ENCODE measurements at regions not wholly inside any gene's neighbourhood (a gene's known extent, or its start where the extent isn't known, plus 50 kb on each side); places are given as distances from the start of the nearest gene placed in this dataset.
"Not testable (repeated sequence)": the region's sequence is repeated elsewhere in the genome, so short reads cannot be mapped to it uniquely, and the experiment has no call there.

DNA sequence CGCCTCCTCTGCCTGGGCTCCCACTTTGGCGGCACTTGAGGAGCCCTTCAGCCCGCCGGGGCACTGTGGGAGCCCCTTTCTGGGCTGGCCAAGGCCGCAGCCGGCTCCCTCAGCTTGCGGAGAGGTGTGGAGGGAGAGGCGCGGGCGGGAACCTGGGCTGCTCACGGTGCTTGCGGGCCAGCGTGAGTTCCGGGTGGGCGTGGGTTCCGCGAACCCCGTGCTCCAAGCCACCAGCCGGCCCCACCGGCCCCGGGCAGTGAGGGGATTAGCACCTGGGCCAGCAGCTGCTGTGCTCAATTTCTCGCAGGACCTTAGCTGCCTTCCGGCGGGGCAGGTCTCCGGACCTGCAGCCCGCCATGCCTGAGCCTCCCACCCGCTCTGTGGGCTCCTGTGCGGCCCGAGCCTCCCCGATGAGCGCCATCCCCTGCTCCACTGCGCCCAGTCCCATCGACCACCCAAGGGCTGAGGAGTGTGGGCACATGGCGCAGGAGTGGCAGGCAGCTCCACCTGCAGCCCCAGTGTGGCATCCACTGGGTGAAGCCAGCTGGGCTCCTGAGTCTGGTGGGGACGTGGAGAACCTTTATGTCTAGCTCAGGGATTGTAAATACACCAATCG is 327.7 kb downstream of the ADAMTS20 start:
- H3K27ac ChIP-seq (ENCODE audit: insufficient read depth, low read depth, low read length, poor library complexity, severe bottlenecking); H3K36me3 ChIP-seq (ENCODE audit: control insufficient read depth, insufficient read depth, low read length); H3K4me1 ChIP-seq (ENCODE audit: control insufficient read depth, insufficient read depth, low read length); H3K9me3 ChIP-seq (ENCODE audit: control insufficient read depth, low read length); H3K27me3 ChIP-seq (ENCODE audit: control insufficient read depth, insufficient read depth, low read length, poor library complexity, severe bottlenecking); H3K4me3 ChIP-seq (ENCODE audit: insufficient read depth, low read depth, low read length): not testable (repeated sequence)
- 94% methylated on average over 35 to 36 of the region's 36 CpGs for WGBS, 2 experiments

DNA sequence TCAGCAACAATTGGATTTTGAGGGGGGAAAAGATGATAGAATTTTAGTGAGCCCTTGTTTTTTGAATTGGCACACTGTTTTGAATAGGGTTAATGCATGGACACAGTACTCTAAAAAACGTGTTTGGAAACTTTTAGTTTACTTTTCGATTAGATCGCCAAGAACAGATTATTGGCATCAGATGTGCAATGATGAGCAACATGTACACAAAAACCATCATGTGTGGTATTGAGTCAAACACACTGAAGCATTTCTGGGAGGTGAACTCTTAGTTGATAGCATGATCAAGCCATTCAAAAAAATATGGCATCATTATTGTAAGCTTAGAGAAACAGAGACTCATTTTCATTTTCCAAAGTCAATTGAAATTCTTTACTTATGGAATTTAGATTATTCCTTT is 329.2 kb downstream of the ADAMTS20 start:
- H3K27me3 ChIP-seq (ENCODE audit: control insufficient read depth, insufficient read depth, low read length, poor library complexity, severe bottlenecking), result no peaks in the 10 kb centered on the region
- no peak overlapping the region for H3K27ac ChIP-seq (ENCODE audit: insufficient read depth, low read depth, low read length, poor library complexity, severe bottlenecking)
- H3K4me3 ChIP-seq (ENCODE audit: insufficient read depth, low read depth, low read length), result no peak overlapping the region
- H3K4me1 ChIP-seq (ENCODE audit: control insufficient read depth, insufficient read depth, low read length), result no peaks in the 10 kb centered on the region
- H3K9me3 ChIP-seq (ENCODE audit: control insufficient read depth, low read length), result no peaks in the 10 kb centered on the region
- H3K36me3 ChIP-seq (ENCODE audit: control insufficient read depth, insufficient read depth, low read length), result no peaks in the 10 kb centered on the region
- 90 to 98% methylated on average over 3 of the region's 3 CpGs for WGBS, 2 experiments

DNA sequence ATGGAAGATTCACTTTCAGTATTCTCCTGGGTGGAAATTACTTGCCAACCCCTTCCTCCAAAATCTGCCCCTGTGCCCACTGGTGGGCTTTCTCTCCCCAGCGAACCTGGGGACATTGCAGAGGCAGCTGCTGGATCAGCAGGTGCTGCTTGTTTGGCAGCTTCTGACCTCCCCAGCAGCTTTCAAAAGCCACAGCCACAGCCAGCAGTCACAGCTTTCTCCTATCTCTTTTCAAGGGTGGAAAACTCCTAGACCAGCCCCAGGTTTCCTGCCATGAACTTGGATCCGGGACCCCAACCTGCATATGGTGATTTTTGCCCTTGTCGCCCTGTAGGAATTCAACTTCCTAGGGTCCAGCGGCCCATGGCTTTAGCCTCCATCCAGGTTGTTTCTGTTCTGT is 330.8 kb downstream of the ADAMTS20 start:
- H3K4me1 ChIP-seq (ENCODE audit: control insufficient read depth, insufficient read depth, low read length), result no peaks in the 10 kb centered on the region
- no peak overlapping the region for H3K4me3 ChIP-seq (ENCODE audit: insufficient read depth, low read depth, low read length)
- no peaks in the 10 kb centered on the region for H3K27me3 ChIP-seq (ENCODE audit: control insufficient read depth, insufficient read depth, low read length, poor library complexity, severe bottlenecking)
- 82 to 84% methylated on average over 4 of the region's 4 CpGs for WGBS, 2 experiments
- no peak overlapping the region for H3K27ac ChIP-seq (ENCODE audit: insufficient read depth, low read depth, low read length, poor library complexity, severe bottlenecking)
- no peaks in the 10 kb centered on the region for H3K9me3 ChIP-seq (ENCODE audit: control insufficient read depth, low read length)
- H3K36me3 ChIP-seq (ENCODE audit: control insufficient read depth, insufficient read depth, low read length), result no peaks in the 10 kb centered on the region

DNA sequence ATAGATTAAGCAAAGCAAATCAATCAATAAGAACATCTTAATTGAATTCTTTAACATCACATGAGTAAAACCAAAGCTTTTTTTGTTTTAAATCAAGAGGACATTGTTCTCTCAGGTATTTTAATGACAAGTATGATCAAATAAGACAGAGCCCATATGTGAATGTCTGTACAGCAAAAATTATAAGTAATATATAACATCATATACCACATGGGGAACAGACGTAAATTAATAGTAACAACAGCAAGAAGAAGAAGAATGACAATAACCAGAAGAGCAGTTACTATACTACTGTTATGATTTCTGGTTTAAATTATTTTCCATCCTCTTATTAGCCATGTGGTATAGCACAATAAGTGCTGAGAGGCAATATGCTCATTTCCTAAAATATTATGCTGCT is 335.5 kb downstream of the ADAMTS20 start:
- no peaks in the 10 kb centered on the region for H3K9me3 ChIP-seq (ENCODE audit: control insufficient read depth, low read length)

DNA sequence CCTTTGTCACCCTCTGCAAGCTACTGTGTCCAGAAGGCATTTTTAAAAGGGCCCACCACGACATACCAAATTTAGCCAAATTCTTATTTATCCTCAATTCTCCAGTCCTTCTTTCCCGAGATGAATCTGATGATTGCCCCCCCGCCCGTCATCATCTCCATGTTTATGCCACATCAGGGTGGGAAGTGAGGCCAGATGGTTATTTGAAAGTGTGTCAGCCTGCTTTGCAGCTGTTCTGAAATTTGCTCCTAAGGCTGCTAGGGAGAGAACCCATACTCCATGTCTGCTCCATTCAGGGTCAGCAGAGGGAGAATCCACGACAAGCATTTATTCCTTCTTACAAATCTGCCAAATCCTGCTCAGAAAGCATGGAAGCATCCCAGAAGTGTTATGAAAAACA is 337.8 kb downstream of the ADAMTS20 start:
- Histone ChIP-seq H3K4me1 (ENCODE audit: control insufficient read depth, insufficient read depth, low read length) (no peaks in the 10 kb centered on the region), H3K27ac (ENCODE audit: insufficient read depth, low read depth, low read length, poor library complexity, severe bottlenecking) (no peak overlapping the region), H3K4me3 (ENCODE audit: insufficient read depth, low read depth, low read length) (no peak overlapping the region), H3K36me3 (ENCODE audit: control insufficient read depth, insufficient read depth, low read length) (no peaks in the 10 kb centered on the region), H3K9me3 (ENCODE audit: control insufficient read depth, low read length) (no peaks in the 10 kb centered on the region), H3K27me3 (ENCODE audit: control insufficient read depth, insufficient read depth, low read length, poor library complexity, severe bottlenecking) (no peaks in the 10 kb centered on the region)
- WGBS, 2 experiments, result 92 to 97% methylated on average over 5 of the region's 5 CpGs

More for the DNA sequence above, 335.5 kb downstream of the ADAMTS20 start:
- H3K27ac ChIP-seq (ENCODE audit: insufficient read depth, low read depth, low read length, poor library complexity, severe bottlenecking), result no peak overlapping the region
- no peak overlapping the region for H3K4me3 ChIP-seq (ENCODE audit: insufficient read depth, low read depth, low read length)
- WGBS, 2 experiments, result no CpG with 5 or more reads among the region's 1 CpG
- no peaks in the 10 kb centered on the region for H3K27me3 ChIP-seq (ENCODE audit: control insufficient read depth, insufficient read depth, low read length, poor library complexity, severe bottlenecking)
- H3K36me3 ChIP-seq (ENCODE audit: control insufficient read depth, insufficient read depth, low read length), result no peaks in the 10 kb centered on the region
- no peaks in the 10 kb centered on the region for H3K4me1 ChIP-seq (ENCODE audit: control insufficient read depth, insufficient read depth, low read length)

DNA sequence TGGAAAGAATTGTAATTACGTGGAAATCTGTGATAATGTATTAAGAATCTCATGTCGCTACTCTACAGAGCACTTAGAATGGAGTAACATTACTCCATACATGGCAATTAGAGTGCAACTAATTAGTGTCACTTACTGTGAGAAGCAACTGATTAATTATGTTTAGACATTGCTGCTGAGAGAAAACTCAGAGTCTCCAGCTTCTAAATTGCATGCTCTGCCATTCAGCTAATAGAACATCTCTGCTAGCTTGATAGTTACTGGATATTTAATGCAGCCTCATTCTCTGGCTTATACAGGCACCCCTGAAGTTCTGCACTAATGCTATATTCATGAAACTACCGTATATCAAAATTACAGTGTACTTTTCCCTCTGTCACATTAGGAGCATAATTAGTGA is 338.4 kb downstream of the ADAMTS20 start:
- 94 to 100% methylated on average over 1 to 2 of the region's 3 CpGs for WGBS, 2 experiments
- no peaks in the 10 kb centered on the region for H3K27me3 ChIP-seq (ENCODE audit: control insufficient read depth, insufficient read depth, low read length, poor library complexity, severe bottlenecking)
- no peaks in the 10 kb centered on the region for H3K9me3 ChIP-seq (ENCODE audit: control insufficient read depth, low read length)
- no peak overlapping the region for H3K27ac ChIP-seq (ENCODE audit: insufficient read depth, low read depth, low read length, poor library complexity, severe bottlenecking)
- no peaks in the 10 kb centered on the region for H3K36me3 ChIP-seq (ENCODE audit: control insufficient read depth, insufficient read depth, low read length)
- H3K4me3 ChIP-seq (ENCODE audit: insufficient read depth, low read depth, low read length), result no peak overlapping the region
- H3K4me1 ChIP-seq (ENCODE audit: control insufficient read depth, insufficient read depth, low read length), result no peaks in the 10 kb centered on the region

DNA sequence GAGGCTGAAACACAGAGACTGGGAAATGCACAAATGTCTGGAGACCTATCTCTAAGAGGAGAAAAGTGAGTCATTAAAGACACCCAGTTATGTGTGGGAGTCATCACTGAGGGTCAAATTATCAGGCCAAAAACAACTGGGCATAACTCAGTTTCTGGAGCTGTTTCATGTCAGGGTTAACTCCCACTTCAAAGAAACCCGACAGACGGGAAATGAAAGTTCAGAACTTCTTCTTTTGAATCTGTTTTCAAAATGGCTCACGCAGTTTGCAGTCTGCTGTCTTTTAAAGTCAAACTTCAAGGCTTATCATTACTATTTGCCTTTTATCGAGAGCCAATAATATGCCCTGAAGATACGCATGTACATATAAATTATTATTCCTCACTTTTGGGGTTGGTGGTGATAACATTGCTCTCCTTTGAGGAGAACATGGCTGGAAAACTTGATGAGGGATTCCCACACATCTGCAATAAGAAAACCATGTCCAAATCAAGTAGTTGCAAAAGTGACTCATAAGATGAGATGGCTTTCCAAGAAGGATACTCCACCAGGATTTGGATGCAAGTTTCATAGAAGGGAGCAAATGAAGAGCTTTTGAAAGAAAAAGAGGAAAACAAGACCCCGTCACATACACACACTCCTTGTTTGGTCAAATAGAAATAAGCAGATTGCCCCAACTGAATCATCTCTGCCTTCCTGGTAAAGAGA is 341.4 kb downstream of the ADAMTS20 start:
- no peak overlapping the region for H3K27ac ChIP-seq (ENCODE audit: insufficient read depth, low read depth, low read length, poor library complexity, severe bottlenecking)
- WGBS, 2 experiments, result 91 to 94% methylated on average over 6 of the region's 6 CpGs
- H3K4me1 ChIP-seq (ENCODE audit: control insufficient read depth, insufficient read depth, low read length), result no peaks in the 10 kb centered on the region
- H3K27me3 ChIP-seq (ENCODE audit: control insufficient read depth, insufficient read depth, low read length, poor library complexity, severe bottlenecking), result no peaks in the 10 kb centered on the region
- H3K36me3 ChIP-seq (ENCODE audit: control insufficient read depth, insufficient read depth, low read length), result no peaks in the 10 kb centered on the region
- no peak overlapping the region for H3K4me3 ChIP-seq (ENCODE audit: insufficient read depth, low read depth, low read length)
- H3K9me3 ChIP-seq (ENCODE audit: control insufficient read depth, low read length), result no peaks in the 10 kb centered on the region

DNA sequence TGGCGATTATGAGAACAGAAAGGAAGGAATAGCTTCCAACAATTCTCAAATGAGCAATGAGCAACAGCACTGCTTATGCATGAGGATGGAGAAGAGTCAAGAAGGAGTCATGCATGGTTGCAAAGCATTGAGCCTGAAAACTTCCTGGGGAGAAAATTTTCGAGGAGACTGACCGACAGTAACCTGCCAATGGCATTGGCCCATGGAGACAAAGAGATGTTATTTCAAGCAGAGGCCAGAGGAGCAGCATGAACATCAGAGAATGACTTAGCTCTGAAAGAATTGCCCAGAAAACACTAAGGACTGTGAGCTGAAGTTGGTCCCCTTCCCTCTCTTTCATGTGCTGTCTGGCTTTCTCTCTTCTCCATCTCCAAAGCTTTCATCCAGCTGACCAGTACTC is 343.4 kb downstream of the ADAMTS20 start:
- no peaks in the 10 kb centered on the region for H3K4me1 ChIP-seq (ENCODE audit: control insufficient read depth, insufficient read depth, low read length)
- H3K4me3 ChIP-seq (ENCODE audit: insufficient read depth, low read depth, low read length), result no peak overlapping the region
- no peak overlapping the region for H3K27ac ChIP-seq (ENCODE audit: insufficient read depth, low read depth, low read length, poor library complexity, severe bottlenecking)
- H3K36me3 ChIP-seq (ENCODE audit: control insufficient read depth, insufficient read depth, low read length), result no peaks in the 10 kb centered on the region
- H3K9me3 ChIP-seq (ENCODE audit: control insufficient read depth, low read length), result no peaks in the 10 kb centered on the region
- no peaks in the 10 kb centered on the region for H3K27me3 ChIP-seq (ENCODE audit: control insufficient read depth, insufficient read depth, low read length, poor library complexity, severe bottlenecking)
- 92 to 93% methylated on average over 3 of the region's 3 CpGs for WGBS, 2 experiments

DNA sequence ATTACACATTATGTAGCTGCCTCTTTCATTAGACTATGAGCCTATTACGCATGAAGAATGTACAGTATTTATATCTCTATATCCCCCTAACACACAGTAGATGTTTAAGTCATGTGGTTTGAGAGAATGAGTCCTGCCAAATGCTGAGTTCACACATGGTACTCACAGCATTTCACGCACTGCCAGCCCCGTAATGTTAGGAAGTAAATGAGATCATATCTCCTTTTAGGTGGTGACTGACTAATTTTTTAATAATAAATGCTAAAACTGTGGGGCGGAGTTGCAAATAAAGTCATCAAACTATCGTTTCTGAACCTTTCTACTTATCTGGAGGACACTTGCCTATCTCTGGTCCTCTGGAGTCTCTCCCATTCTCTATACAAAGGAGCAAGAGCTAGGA is 343.8 kb downstream of the ADAMTS20 start:
- H3K36me3 ChIP-seq (ENCODE audit: control insufficient read depth, insufficient read depth, low read length), result no peaks in the 10 kb centered on the region
- H3K4me3 ChIP-seq (ENCODE audit: insufficient read depth, low read depth, low read length), result no peak overlapping the region
- no peaks in the 10 kb centered on the region for H3K4me1 ChIP-seq (ENCODE audit: control insufficient read depth, insufficient read depth, low read length)
- no peaks in the 10 kb centered on the region for H3K27me3 ChIP-seq (ENCODE audit: control insufficient read depth, insufficient read depth, low read length, poor library complexity, severe bottlenecking)
- 94 to 96% methylated on average over 3 to 5 of the region's 5 CpGs for WGBS, 2 experiments
- H3K27ac ChIP-seq (ENCODE audit: insufficient read depth, low read depth, low read length, poor library complexity, severe bottlenecking), result no peak overlapping the region
- no peaks in the 10 kb centered on the region for H3K9me3 ChIP-seq (ENCODE audit: control insufficient read depth, low read length)

DNA sequence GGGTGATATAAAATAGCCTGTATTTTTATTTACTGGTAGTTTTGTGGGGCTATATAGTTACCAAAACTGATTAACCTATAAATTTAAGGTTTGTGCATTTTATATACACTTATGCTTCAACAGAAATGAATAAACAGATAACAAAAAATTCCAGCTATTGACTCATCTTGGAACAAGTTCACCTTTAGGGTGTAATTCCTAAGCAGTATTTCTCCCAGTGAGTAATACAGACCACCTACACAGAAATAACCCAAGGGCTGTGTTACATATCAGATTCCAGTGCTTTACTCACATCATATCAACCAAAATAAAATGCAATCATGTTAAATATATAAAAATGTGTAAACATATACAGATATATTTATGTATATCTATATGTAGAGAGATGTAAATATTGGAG is 345.6 kb downstream of the ADAMTS20 start:
- Histone ChIP-seq H3K27me3 (ENCODE audit: control insufficient read depth, insufficient read depth, low read length, poor library complexity, severe bottlenecking) (no peaks in the 10 kb centered on the region), H3K9me3 (ENCODE audit: control insufficient read depth, low read length) (no peaks in the 10 kb centered on the region), H3K4me3 (ENCODE audit: insufficient read depth, low read depth, low read length) (no peak overlapping the region), H3K27ac (ENCODE audit: insufficient read depth, low read depth, low read length, poor library complexity, severe bottlenecking) (no peak overlapping the region), H3K4me1 (ENCODE audit: control insufficient read depth, insufficient read depth, low read length) (no peaks in the 10 kb centered on the region), H3K36me3 (ENCODE audit: control insufficient read depth, insufficient read depth, low read length) (no peaks in the 10 kb centered on the region)
